ENCODE measurements at regions not wholly inside any gene's neighbourhood (a gene's known extent, or its start where the extent isn't known, plus 50 kb on each side); places are given as distances from the start of the nearest gene placed in this dataset.

DNA sequence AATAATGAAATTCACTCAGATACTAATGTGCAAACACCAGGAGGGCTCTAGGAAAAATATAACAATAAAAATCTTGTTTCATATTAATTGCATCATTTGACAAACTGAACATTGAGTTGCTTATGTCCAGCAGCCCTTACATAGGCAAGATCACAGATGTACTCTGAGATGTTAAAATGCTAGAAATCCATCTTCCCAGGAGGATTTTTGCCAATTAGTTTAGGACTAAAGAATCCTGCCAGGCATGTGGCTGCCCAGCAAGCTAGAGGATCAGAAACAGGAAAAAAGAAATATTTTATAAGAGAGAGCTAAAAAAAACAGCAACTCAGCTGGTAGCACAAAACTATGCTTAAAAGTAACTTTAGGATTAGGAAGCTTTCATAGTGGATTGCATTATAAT lies 407.8 kb downstream of the NXPH1 start:
- TF ChIP-seq, protein P1, sequence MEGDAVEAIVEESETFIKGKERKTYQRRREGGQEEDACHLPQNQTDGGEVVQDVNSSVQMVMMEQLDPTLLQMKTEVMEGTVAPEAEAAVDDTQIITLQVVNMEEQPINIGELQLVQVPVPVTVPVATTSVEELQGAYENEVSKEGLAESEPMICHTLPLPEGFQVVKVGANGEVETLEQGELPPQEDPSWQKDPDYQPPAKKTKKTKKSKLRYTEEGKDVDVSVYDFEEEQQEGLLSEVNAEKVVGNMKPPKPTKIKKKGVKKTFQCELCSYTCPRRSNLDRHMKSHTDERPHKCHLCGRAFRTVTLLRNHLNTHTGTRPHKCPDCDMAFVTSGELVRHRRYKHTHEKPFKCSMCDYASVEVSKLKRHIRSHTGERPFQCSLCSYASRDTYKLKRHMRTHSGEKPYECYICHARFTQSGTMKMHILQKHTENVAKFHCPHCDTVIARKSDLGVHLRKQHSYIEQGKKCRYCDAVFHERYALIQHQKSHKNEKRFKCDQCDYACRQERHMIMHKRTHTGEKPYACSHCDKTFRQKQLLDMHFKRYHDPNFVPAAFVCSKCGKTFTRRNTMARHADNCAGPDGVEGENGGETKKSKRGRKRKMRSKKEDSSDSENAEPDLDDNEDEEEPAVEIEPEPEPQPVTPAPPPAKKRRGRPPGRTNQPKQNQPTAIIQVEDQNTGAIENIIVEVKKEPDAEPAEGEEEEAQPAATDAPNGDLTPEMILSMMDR (IDR thresholded peaks at IDR 0.05; ENCODE audit: low read length), result no peak
- TF ChIP-seq EZH2 (IDR thresholded peaks at IDR 0.05; ENCODE audit: borderline replicate concordance, low read length), result no peak

Data from OCI-LY1 (cell line).